ENCODE measurements at regions not wholly inside any gene's neighbourhood (a gene's known extent, or its start where the extent isn't known, plus 50 kb on each side); places are given as distances from the start of the nearest gene placed in this dataset.

- H3K4me1 ChIP-seq, result no peaks in the 10 kb centered on the region
- DNase-seq (ENCODE audit: low spot score in 2 of 2), result no peak
- 93 to 96% methylated on average over 3 of the region's 3 CpGs for WGBS, 2 donors
- no peak overlapping the region for H3K4me3 ChIP-seq
- H3K36me3 ChIP-seq, result no peaks in the 10 kb centered on the region
- H3K27ac ChIP-seq, result no peak overlapping the region
- TF ChIP-seq POLR2A (IDR thresholded peaks at IDR 0.05), result no peak
- no peak for TF ChIP-seq CTCF (IDR thresholded peaks at IDR 0.05)
- no peak for TF ChIP-seq EP300 (IDR thresholded peaks at IDR 0.05)
- H3K9me3 ChIP-seq, result no peaks in the 10 kb centered on the region
- no peaks in the 10 kb centered on the region for H3K27me3 ChIP-seq
These were observed 112.5 kb upstream of the MAP9 start for GRCh38 chr4:155489271-155489670.

- DNase-seq (ENCODE audit: low spot score in 2 of 2), result no peak
- Histone ChIP-seq H3K27me3 (no peaks in the 10 kb centered on the region), H3K36me3 (no peaks in the 10 kb centered on the region), H3K9me3 (no peaks in the 10 kb centered on the region), H3K4me1 (no peaks in the 10 kb centered on the region), H3K27ac (no peak overlapping the region), H3K4me3 (no peak overlapping the region)
- WGBS, 2 donors, result 77 to 78% methylated on average over 2 of the region's 2 CpGs
- no peak for TF ChIP-seq POLR2A (IDR thresholded peaks at IDR 0.05)
- no peak for TF ChIP-seq EP300 (IDR thresholded peaks at IDR 0.05)
- TF ChIP-seq CTCF (IDR thresholded peaks at IDR 0.05), result no peak
These were observed 111.9 kb upstream of the MAP9 start for GRCh38 chr4:155488691-155489090.

- H3K27me3 ChIP-seq, result no peaks in the 10 kb centered on the region
- H3K27ac ChIP-seq, result no peak overlapping the region
- no peak overlapping the region for H3K4me3 ChIP-seq
- no peaks in the 10 kb centered on the region for H3K4me1 ChIP-seq
- H3K36me3 ChIP-seq, result no peaks in the 10 kb centered on the region
- H3K9me3 ChIP-seq, result no peaks in the 10 kb centered on the region
- no peak for TF ChIP-seq POLR2A (IDR thresholded peaks at IDR 0.05)
- no peak for TF ChIP-seq EP300 (IDR thresholded peaks at IDR 0.05)
- TF ChIP-seq CTCF (IDR thresholded peaks at IDR 0.05), result no peak
- DNase-seq (ENCODE audit: low spot score in 2 of 2), result no peak
These were observed 110.4 kb upstream of the MAP9 start for GRCh38 chr4:155487210-155487609.

GRCh38 chr4:155481150-155481549 is 104.4 kb upstream of the MAP9 start:
- no peaks in the 10 kb centered on the region for H3K36me3 ChIP-seq
- TF ChIP-seq EP300 (IDR thresholded peaks at IDR 0.05) (no peak), POLR2A (IDR thresholded peaks at IDR 0.05) (no peak), CTCF (IDR thresholded peaks at IDR 0.05) (no peak)
- H3K4me3 ChIP-seq, result no peak overlapping the region
- DNase-seq (ENCODE audit: low spot score in 2 of 2), result no peak
- no peak overlapping the region for H3K27ac ChIP-seq
- H3K9me3 ChIP-seq, result no peaks in the 10 kb centered on the region
- WGBS, 2 donors, result 91 to 95% methylated on average over 4 of the region's 4 CpGs
- no peaks in the 10 kb centered on the region for H3K4me1 ChIP-seq
- H3K27me3 ChIP-seq, result no peaks in the 10 kb centered on the region

- no peaks in the 10 kb centered on the region for H3K9me3 ChIP-seq
- H3K27me3 ChIP-seq, result no peaks in the 10 kb centered on the region
- no peak for DNase-seq (ENCODE audit: low spot score in 2 of 2)
- TF ChIP-seq CTCF (IDR thresholded peaks at IDR 0.05), result no peak
- H3K36me3 ChIP-seq, result no peaks in the 10 kb centered on the region
- H3K27ac ChIP-seq, result no peak overlapping the region
- H3K4me1 ChIP-seq, result no peaks in the 10 kb centered on the region
- 73 to 77% methylated on average over 1 of the region's 1 CpG for WGBS, 2 donors
- no peak overlapping the region for H3K4me3 ChIP-seq
These were observed 103.1 kb upstream of the MAP9 start for GRCh38 chr4:155479835-155480234.
